Smooth muscle cell (in vitro differentiated cells): ENCODE measurements at regions not wholly inside any gene's neighbourhood (a gene's known extent, or its start where the extent isn't known, plus 50 kb on each side); places are given as distances from the start of the nearest gene placed in this dataset.

ENCODE experiments used
- DNase-seq: peaks from one replicate; lab custom pipeline; 2025; ENCODE audit not compliant: unreplicated experiment; lab: John Stamatoyannopoulos, UW
- H2AFZ ChIP-seq: fragments of 200-600 bp; sonication (generic); 2 replicates; pipeline ENCODE4 v1.6.0; 2016; ENCODE audit warnings: antibody characterized with exemption, low read depth, mild to moderate bottlenecking
- H3F3A ChIP-seq: fragments of 200-600 bp; sonication (generic); 2 replicates; pipeline ENCODE4 v1.6.0; 2017; ENCODE audit warnings: antibody characterized with exemption, low read depth
- H3K27ac ChIP-seq: fragments of 200-600 bp; sonication (generic); 2 replicates; pipeline ENCODE4 v1.5.1; 2016; ENCODE audit warnings: low read depth, mild to moderate bottlenecking
- H3K27me3 ChIP-seq: fragments of 200-600 bp; sonication (generic); 2 replicates; pipeline ENCODE4 v1.6.1; 2016; ENCODE audit warnings: low read depth, mild to moderate bottlenecking
- H3K36me3 ChIP-seq: fragments of 200-600 bp; sonication (generic); 2 replicates; pipeline ENCODE4 v1.5.1; 2016; ENCODE audit warnings: low read depth
- H3K4me1 ChIP-seq: fragments of 200-600 bp; sonication (generic); 2 replicates; pipeline ENCODE4 v1.5.1; 2016; ENCODE audit warnings: low read depth
- H3K4me2 ChIP-seq: fragments of 200-600 bp; sonication (generic); 2 replicates; pipeline ENCODE4 v1.6.0; 2016; ENCODE audit warnings: mild to moderate bottlenecking
- H3K4me3 ChIP-seq: fragments of 200-600 bp; sonication (generic); 2 replicates; pipeline ENCODE4 v1.5.1; 2016; ENCODE audit warnings: mild to moderate bottlenecking
- H3K79me2 ChIP-seq: fragments of 200-600 bp; sonication (generic); 2 replicates; pipeline ENCODE4 v1.6.0; 2016; ENCODE audit warnings: low read depth, mild to moderate bottlenecking
- H3K9ac ChIP-seq: fragments of 200-600 bp; sonication (generic); 2 replicates; pipeline ENCODE4 v1.6.0; 2016; ENCODE audit warnings: low read depth
- H3K9me3 ChIP-seq: fragments of 200-600 bp; sonication (generic); replicated peaks from 2 replicates; pipeline ENCODE4 v1.5.1; 2016; ENCODE audit warnings: low read depth
- H4K20me1 ChIP-seq: fragments of 200-600 bp; sonication (generic); 2 replicates; pipeline ENCODE4 v1.6.0; 2016; ENCODE audit warnings: low read depth
- CTCF ChIP-seq: fragments of 200-600 bp; sonication (generic); IDR thresholded peaks from 2 replicates; pipeline ENCODE4 v1.5.1; 2017; ENCODE audit warnings: borderline replicate concordance, mild to moderate bottlenecking, antibody characterized with exemption; ENCODE audit not compliant: insufficient read depth, poor library complexity, severe bottlenecking
- WGBS: methylation state at CpG from one replicate; pipeline ENCODE4 v1.1.7; 2016; ENCODE audit warnings: low lambda C conversion rate; 5-methylcytosine and 5-hydroxymethylcytosine counted together

GRCh38 chr20:37643400-37643799 lies 50.4 kb upstream of the CTNNBL1 start:
- no peak overlapping the region for H3K4me2 ChIP-seq
- H3K27me3 ChIP-seq: peaks cover 53% of the 10 kb centered on the region
- no peaks in the 10 kb centered on the region for H3K79me2 ChIP-seq
- H3K4me3 ChIP-seq: no peak overlapping the region
- H3K27ac ChIP-seq: no peak overlapping the region
- no peaks in the 10 kb centered on the region for H3K36me3 ChIP-seq
- H4K20me1 ChIP-seq: no peaks in the 10 kb centered on the region
- no peak overlapping the region for H2AFZ ChIP-seq
- DNase-seq: no peak
- TF ChIP-seq CTCF: no peak
- H3K9ac ChIP-seq: no peak overlapping the region
- no peaks in the 10 kb centered on the region for H3K4me1 ChIP-seq
- no peaks in the 10 kb centered on the region for H3F3A ChIP-seq
- 56% methylated on average over 3 of the region's 3 CpGs for WGBS
- no peaks in the 10 kb centered on the region for H3K9me3 ChIP-seq

DNA sequence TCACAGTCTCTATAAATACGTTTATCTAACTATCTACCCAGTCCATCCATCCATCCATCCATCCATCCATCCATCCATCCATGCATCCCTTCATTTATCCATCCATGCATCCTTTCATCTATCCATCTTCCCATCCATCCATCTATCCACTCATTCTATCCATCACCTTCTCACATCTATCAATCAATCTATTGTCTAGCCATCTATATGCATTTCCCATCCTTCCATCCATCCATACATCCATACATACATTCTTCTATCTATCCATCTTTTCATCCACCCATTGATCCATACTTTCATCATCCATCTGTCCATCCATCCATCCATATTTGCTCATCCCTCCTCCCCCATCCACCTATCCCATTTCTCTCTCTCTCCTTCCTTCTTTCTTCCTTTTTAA lies 51.6 kb upstream of the CTNNBL1 start:
- WGBS: 75% methylated on average over 1 of the region's 1 CpG
- H3K4me3 ChIP-seq: no peak overlapping the region
- no peaks in the 10 kb centered on the region for H3F3A ChIP-seq
- no peaks in the 10 kb centered on the region for H3K79me2 ChIP-seq
- H4K20me1 ChIP-seq: no peaks in the 10 kb centered on the region
- no peak for DNase-seq
- no peak overlapping the region for H2AFZ ChIP-seq
- H3K9me3 ChIP-seq: no peaks in the 10 kb centered on the region
- H3K4me1 ChIP-seq: no peaks in the 10 kb centered on the region
- no peak overlapping the region for H3K9ac ChIP-seq
- H3K27ac ChIP-seq: no peak overlapping the region
- H3K27me3 ChIP-seq: peaks cover 53% of the 10 kb centered on the region
- no peaks in the 10 kb centered on the region for H3K36me3 ChIP-seq
- no peak overlapping the region for H3K4me2 ChIP-seq
- TF ChIP-seq CTCF: no peak

GRCh38 chr20:37640600-37641561 lies 52.9 kb upstream of the CTNNBL1 start:
- 78% methylated on average over 13 of the region's 13 CpGs for WGBS
- H3K9ac ChIP-seq: no peak overlapping the region

More at GRCh38 chr20:37640600-37641561, 52.9 kb upstream of the CTNNBL1 start:
- peaks cover 46% of the 10 kb centered on the region for H3K27me3 ChIP-seq
- DNase-seq: no peak
- H3K36me3 ChIP-seq: no peaks in the 10 kb centered on the region
- no peak overlapping the region for H3K27ac ChIP-seq
- H3K79me2 ChIP-seq: no peaks in the 10 kb centered on the region
- H3K4me1 ChIP-seq: no peaks in the 10 kb centered on the region
- no peaks in the 10 kb centered on the region for H4K20me1 ChIP-seq
- no peaks in the 10 kb centered on the region for H3F3A ChIP-seq
- no peak overlapping the region for H2AFZ ChIP-seq
- TF ChIP-seq CTCF: no peak
- no peak overlapping the region for H3K4me3 ChIP-seq
- H3K9me3 ChIP-seq: no peaks in the 10 kb centered on the region
- H3K4me2 ChIP-seq: no peak overlapping the region
